ENCODE measurements at regions not wholly inside any gene's neighbourhood (a gene's known extent, or its start where the extent isn't known, plus 50 kb on each side); places are given as distances from the start of the nearest gene placed in this dataset.

GRCh38 chr15:39267685-39268084 lies 313.2 kb upstream of the THBS1 start:
- Histone ChIP-seq H3K4me1 (ENCODE audit: control insufficient read depth in 1 of 2, insufficient read depth in 2 of 2, low read length in 2 of 2) (no peaks in the 10 kb centered on the region), H3K27me3 (ENCODE audit: low read depth, low read length) (no peaks in the 10 kb centered on the region), H3K27ac (ENCODE audit: low read length) (no peak overlapping the region)

GRCh38 chr15:39269352-39269751 lies 311.5 kb upstream of the THBS1 start:
- Histone ChIP-seq H3K27me3 (ENCODE audit: low read depth, low read length) (no peaks in the 10 kb centered on the region), H3K36me3 (ENCODE audit: control insufficient read depth in 1 of 2, insufficient read depth in 2 of 2, low read length in 2 of 2) (no peaks in the 10 kb centered on the region)

More at GRCh38 chr15:39267685-39268084, 313.2 kb upstream of the THBS1 start:
- no peaks in the 10 kb centered on the region for H3K36me3 ChIP-seq (ENCODE audit: control insufficient read depth in 1 of 2, insufficient read depth in 2 of 2, low read length in 2 of 2)
- no peaks in the 10 kb centered on the region for H3K9me3 ChIP-seq (ENCODE audit: control insufficient read depth in 1 of 2, low read length in 2 of 2)
- no peak overlapping the region for H3K4me3 ChIP-seq (ENCODE audit: low read depth in 1 of 2, low read length in 2 of 2)

GRCh38 chr15:39269821-39270220 lies 311.1 kb upstream of the THBS1 start:
- Histone ChIP-seq H3K9me3 (ENCODE audit: control insufficient read depth in 1 of 2, low read length in 2 of 2) (no peaks in the 10 kb centered on the region), H3K27me3 (ENCODE audit: low read depth, low read length) (no peaks in the 10 kb centered on the region), H3K4me3 (ENCODE audit: low read depth in 1 of 2, low read length in 2 of 2) (no peak overlapping the region), H3K4me1 (ENCODE audit: control insufficient read depth in 1 of 2, insufficient read depth in 2 of 2, low read length in 2 of 2) (peaks cover 4 to 5% of the 10 kb centered on the region in 2 donors), H3K36me3 (ENCODE audit: control insufficient read depth in 1 of 2, insufficient read depth in 2 of 2, low read length in 2 of 2) (no peaks in the 10 kb centered on the region), H3K27ac (ENCODE audit: low read length) (no peak overlapping the region)

More at GRCh38 chr15:39269352-39269751, 311.5 kb upstream of the THBS1 start:
- no peak overlapping the region for H3K4me3 ChIP-seq (ENCODE audit: low read depth in 1 of 2, low read length in 2 of 2)
- H3K4me1 ChIP-seq (ENCODE audit: control insufficient read depth in 1 of 2, insufficient read depth in 2 of 2, low read length in 2 of 2), result peaks cover 4 to 5% of the 10 kb centered on the region in 2 donors
- no peaks in the 10 kb centered on the region for H3K9me3 ChIP-seq (ENCODE audit: control insufficient read depth in 1 of 2, low read length in 2 of 2)
- no peak overlapping the region for H3K27ac ChIP-seq (ENCODE audit: low read length)

- no peak overlapping the region for H3K4me3 ChIP-seq (ENCODE audit: low read depth in 1 of 2, low read length in 2 of 2)
- no peaks in the 10 kb centered on the region for H3K27me3 ChIP-seq (ENCODE audit: low read depth, low read length)
- no peaks in the 10 kb centered on the region for H3K9me3 ChIP-seq (ENCODE audit: control insufficient read depth in 1 of 2, low read length in 2 of 2)
- H3K4me1 ChIP-seq (ENCODE audit: control insufficient read depth in 1 of 2, insufficient read depth in 2 of 2, low read length in 2 of 2), result peaks cover 4 to 5% of the 10 kb centered on the region in 2 donors
- H3K36me3 ChIP-seq (ENCODE audit: control insufficient read depth in 1 of 2, insufficient read depth in 2 of 2, low read length in 2 of 2), result no peaks in the 10 kb centered on the region
- no peak overlapping the region for H3K27ac ChIP-seq (ENCODE audit: low read length)
Observed at GRCh38 chr15:39270221-39270855, 310.5 kb upstream of the THBS1 start.

- no peaks in the 10 kb centered on the region for H3K27me3 ChIP-seq (ENCODE audit: low read depth, low read length)
- no peaks in the 10 kb centered on the region for H3K9me3 ChIP-seq (ENCODE audit: control insufficient read depth in 1 of 2, low read length in 2 of 2)
- no peak overlapping the region for H3K27ac ChIP-seq (ENCODE audit: low read length)
- peaks cover 4 to 5% of the 10 kb centered on the region in 2 donors for H3K4me1 ChIP-seq (ENCODE audit: control insufficient read depth in 1 of 2, insufficient read depth in 2 of 2, low read length in 2 of 2)
- H3K4me3 ChIP-seq (ENCODE audit: low read depth in 1 of 2, low read length in 2 of 2), result no peak overlapping the region
- no peaks in the 10 kb centered on the region for H3K36me3 ChIP-seq (ENCODE audit: control insufficient read depth in 1 of 2, insufficient read depth in 2 of 2, low read length in 2 of 2)
Observed at GRCh38 chr15:39270934-39271333, 309.9 kb upstream of the THBS1 start.

GRCh38 chr15:39272901-39273300 lies 308.0 kb upstream of the THBS1 start:
- no peaks in the 10 kb centered on the region for H3K36me3 ChIP-seq (ENCODE audit: control insufficient read depth in 1 of 2, insufficient read depth in 2 of 2, low read length in 2 of 2)
- H3K4me1 ChIP-seq (ENCODE audit: control insufficient read depth in 1 of 2, insufficient read depth in 2 of 2, low read length in 2 of 2), result peaks cover 4 to 5% of the 10 kb centered on the region in 2 donors
- no peaks in the 10 kb centered on the region for H3K27me3 ChIP-seq (ENCODE audit: low read depth, low read length)
- no peak overlapping the region for H3K27ac ChIP-seq (ENCODE audit: low read length)
- no peaks in the 10 kb centered on the region for H3K9me3 ChIP-seq (ENCODE audit: control insufficient read depth in 1 of 2, low read length in 2 of 2)
- no peak overlapping the region for H3K4me3 ChIP-seq (ENCODE audit: low read depth in 1 of 2, low read length in 2 of 2)

- H3K27ac ChIP-seq (ENCODE audit: low read length), result no peak overlapping the region
- H3K9me3 ChIP-seq (ENCODE audit: control insufficient read depth in 1 of 2, low read length in 2 of 2), result no peaks in the 10 kb centered on the region
- H3K27me3 ChIP-seq (ENCODE audit: low read depth, low read length), result no peaks in the 10 kb centered on the region
- no peak overlapping the region for H3K4me3 ChIP-seq (ENCODE audit: low read depth in 1 of 2, low read length in 2 of 2)
- no peaks in the 10 kb centered on the region for H3K36me3 ChIP-seq (ENCODE audit: control insufficient read depth in 1 of 2, insufficient read depth in 2 of 2, low read length in 2 of 2)
- H3K4me1 ChIP-seq (ENCODE audit: control insufficient read depth in 1 of 2, insufficient read depth in 2 of 2, low read length in 2 of 2), result peaks cover 4 to 5% of the 10 kb centered on the region in 2 donors
Observed at GRCh38 chr15:39273717-39274411, 307.0 kb upstream of the THBS1 start.

GRCh38 chr15:39275066-39275465 lies 305.8 kb upstream of the THBS1 start:
- Histone ChIP-seq H3K27me3 (ENCODE audit: low read depth, low read length) (no peaks in the 10 kb centered on the region), H3K36me3 (ENCODE audit: control insufficient read depth in 1 of 2, insufficient read depth in 2 of 2, low read length in 2 of 2) (no peaks in the 10 kb centered on the region), H3K27ac (ENCODE audit: low read length) (no peak overlapping the region), H3K4me1 (ENCODE audit: control insufficient read depth in 1 of 2, insufficient read depth in 2 of 2, low read length in 2 of 2) (peaks cover 4 to 5% of the 10 kb centered on the region in 2 donors), H3K4me3 (ENCODE audit: low read depth in 1 of 2, low read length in 2 of 2) (no peak overlapping the region), H3K9me3 (ENCODE audit: control insufficient read depth in 1 of 2, low read length in 2 of 2) (no peaks in the 10 kb centered on the region)

- no peak overlapping the region for H3K4me3 ChIP-seq (ENCODE audit: low read depth in 1 of 2, low read length in 2 of 2)
- H3K27me3 ChIP-seq (ENCODE audit: low read depth, low read length), result no peaks in the 10 kb centered on the region
- H3K9me3 ChIP-seq (ENCODE audit: control insufficient read depth in 1 of 2, low read length in 2 of 2), result no peaks in the 10 kb centered on the region
- H3K36me3 ChIP-seq (ENCODE audit: control insufficient read depth in 1 of 2, insufficient read depth in 2 of 2, low read length in 2 of 2), result no peaks in the 10 kb centered on the region
- no peaks in the 10 kb centered on the region for H3K4me1 ChIP-seq (ENCODE audit: control insufficient read depth in 1 of 2, insufficient read depth in 2 of 2, low read length in 2 of 2)
- H3K27ac ChIP-seq (ENCODE audit: low read length), result no peak overlapping the region
Observed at GRCh38 chr15:39279311-39279710, 301.6 kb upstream of the THBS1 start.

GRCh38 chr15:39281094-39281493 lies 299.8 kb upstream of the THBS1 start:
- H3K27me3 ChIP-seq (ENCODE audit: low read depth, low read length), result no peaks in the 10 kb centered on the region
- H3K4me3 ChIP-seq (ENCODE audit: low read depth in 1 of 2, low read length in 2 of 2), result no peak overlapping the region
- peaks cover 0 to 3% of the 10 kb centered on the region in 2 donors for H3K4me1 ChIP-seq (ENCODE audit: control insufficient read depth in 1 of 2, insufficient read depth in 2 of 2, low read length in 2 of 2)
- no peaks in the 10 kb centered on the region for H3K9me3 ChIP-seq (ENCODE audit: control insufficient read depth in 1 of 2, low read length in 2 of 2)
- H3K27ac ChIP-seq (ENCODE audit: low read length), result no peak overlapping the region
- H3K36me3 ChIP-seq (ENCODE audit: control insufficient read depth in 1 of 2, insufficient read depth in 2 of 2, low read length in 2 of 2), result no peaks in the 10 kb centered on the region

- H3K4me3 ChIP-seq (ENCODE audit: low read depth in 1 of 2, low read length in 2 of 2), result no peak overlapping the region
- no peaks in the 10 kb centered on the region for H3K36me3 ChIP-seq (ENCODE audit: control insufficient read depth in 1 of 2, insufficient read depth in 2 of 2, low read length in 2 of 2)
- H3K27me3 ChIP-seq (ENCODE audit: low read depth, low read length), result no peaks in the 10 kb centered on the region
- H3K9me3 ChIP-seq (ENCODE audit: control insufficient read depth in 1 of 2, low read length in 2 of 2), result no peaks in the 10 kb centered on the region
- peaks cover 0 to 3% of the 10 kb centered on the region in 2 donors for H3K4me1 ChIP-seq (ENCODE audit: control insufficient read depth in 1 of 2, insufficient read depth in 2 of 2, low read length in 2 of 2)
- no peak overlapping the region for H3K27ac ChIP-seq (ENCODE audit: low read length)
Observed at GRCh38 chr15:39282663-39283208, 298.1 kb upstream of the THBS1 start.

All from muscle layer of duodenum (tissue), 2 donors.